Keratinocyte (primary cell): ENCODE measurements at regions not wholly inside any gene's neighbourhood (a gene's known extent, or its start where the extent isn't known, plus 50 kb on each side); places are given as distances from the start of the nearest gene placed in this dataset.

Experiments used
- DNase-seq: peaks from one replicate; pipeline ENCODE4 v3.0.0-alpha.2; 2011; ENCODE audit warnings: low read depth, missing footprints, low spot score
- FAIRE-seq: peaks from 2 replicates; lab custom pipeline; 2011; peaks lifted over from hg19 to GRCh38; lab: Jason Lieb, UNC
- H2AFZ ChIP-seq: 2 replicates; pipeline ENCODE4 v1.6.0; 2012; ENCODE audit warnings: low read length, control low read depth, inconsistent platforms; ENCODE audit not compliant: control insufficient read depth
- H3K27ac ChIP-seq: 2 replicates; pipeline ENCODE4 v1.5.1; 2011; ENCODE audit warnings: low read length; ENCODE audit not compliant: control insufficient read depth, insufficient read depth
- H3K27me3 ChIP-seq: 3 replicates; pipeline ENCODE4 v1.6.0; 2011; ENCODE audit warnings: low read length; ENCODE audit not compliant: control insufficient read depth, insufficient read depth; ENCODE audit errors: extremely low read depth
- H3K36me3 ChIP-seq, 2 experiments: 2 replicates in 1 of 2; 3 replicates in 1 of 2; pipeline ENCODE4 v1.5.1; 2011; ENCODE audit warnings: low read length in 2 of 2, mild to moderate bottlenecking in 1 of 2; ENCODE audit not compliant: control insufficient read depth in 2 of 2, insufficient read depth in 2 of 2; ENCODE audit errors: extremely low read depth in 1 of 2
- H3K4me1 ChIP-seq: 3 replicates; pipeline ENCODE4 v1.5.1; 2011; ENCODE audit warnings: low read length; ENCODE audit not compliant: control insufficient read depth, insufficient read depth; ENCODE audit errors: extremely low read depth
- H3K4me2 ChIP-seq: 3 replicates; pipeline ENCODE4 v1.6.0; 2011; ENCODE audit warnings: low read depth, low read length; ENCODE audit not compliant: control insufficient read depth, insufficient read depth; ENCODE audit errors: extremely low read depth
- H3K4me3 ChIP-seq, 3 experiments: fragments of 200-600 bp in 1 of 3; sonication (generic) in 1 of 3; 2 replicates in 2 of 3; 3 replicates in 1 of 3; pipeline ENCODE4 v1.5.1; 2011 to 2016; ENCODE audit warnings: low read length in 3 of 3, mild to moderate bottlenecking in 3 of 3, control low read depth in 2 of 3, inconsistent platforms in 1 of 3, low read depth in 1 of 3, mixed read lengths in 1 of 3, mixed run types in 1 of 3, moderate library complexity in 1 of 3; ENCODE audit not compliant: control insufficient read depth in 2 of 3, insufficient read depth in 2 of 3; ENCODE audit errors: extremely low read depth in 1 of 3
- H3K79me2 ChIP-seq: 2 replicates; pipeline ENCODE4 v1.6.0; 2012; ENCODE audit warnings: low read length; ENCODE audit not compliant: control insufficient read depth, insufficient read depth
- H3K9ac ChIP-seq: 3 replicates; pipeline ENCODE4 v1.6.0; 2011; ENCODE audit warnings: low read length; ENCODE audit not compliant: control insufficient read depth, insufficient read depth; ENCODE audit errors: extremely low read depth
- H3K9me1 ChIP-seq: 3 replicates; pipeline ENCODE4 v1.6.0; 2011; ENCODE audit warnings: low read length; ENCODE audit not compliant: control insufficient read depth, insufficient read depth; ENCODE audit errors: extremely low read depth
- H3K9me3 ChIP-seq: 2 replicates; pipeline ENCODE4 v1.5.1; 2012; ENCODE audit warnings: low read depth, low read length; ENCODE audit not compliant: control insufficient read depth
- H4K20me1 ChIP-seq: 3 replicates; pipeline ENCODE4 v1.6.0; 2011; ENCODE audit warnings: low read length; ENCODE audit not compliant: control insufficient read depth, insufficient read depth; ENCODE audit errors: extremely low read depth
- EZH2 ChIP-seq: IDR thresholded peaks from one replicate; pipeline ENCODE4 v1.6.1; 2012; ENCODE audit warnings: inconsistent platforms, mild to moderate bottlenecking, low read length, moderate library complexity
- dilution Hi-C: fragments of 300-500 bp; cut with MboI; formaldehyde crosslinking; loops from one replicate; pipeline ENCODE4 v1.7.0; 2020; ENCODE audit warnings: low sequenced_read_pairs; ENCODE audit not compliant: extremely low pct_ligation_motif_present
- TF ChIP-seq, protein P1 (sequence below), 3 experiments: IDR thresholded peaks in 1 of 3; conservative IDR thresholded peaks in 1 of 3; optimal IDR thresholded peaks in 1 of 3; 2 replicates in 2 of 3; 3 replicates in 1 of 3; pipeline versions ENCODE3 to v1.5.1; 2011; ENCODE audit warnings: low read length in 3 of 3, mild to moderate bottlenecking in 3 of 3, moderate library complexity in 2 of 3, control low read depth in 1 of 3, inconsistent platforms in 1 of 3; ENCODE audit not compliant: insufficient read depth in 2 of 3; ENCODE audit errors: extremely low read depth in 1 of 3

DNA sequence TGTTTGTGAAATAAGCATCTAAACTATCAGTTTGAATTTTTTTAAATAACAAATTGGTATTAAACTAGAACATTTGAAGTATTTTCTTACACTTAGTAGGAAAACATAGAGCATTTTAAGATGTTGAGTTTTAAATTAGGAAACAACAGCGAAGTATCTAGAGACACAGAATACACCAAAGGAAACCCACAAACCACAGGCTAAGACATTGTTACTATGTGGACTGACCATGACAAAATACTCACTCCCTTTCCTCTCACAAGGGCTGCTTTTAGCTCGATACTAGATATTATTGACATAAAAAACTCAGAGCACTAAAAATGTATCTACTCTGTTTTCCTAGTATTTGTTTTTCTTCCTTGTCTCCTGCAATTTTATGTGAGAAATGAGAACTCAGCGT is 266.0 kb upstream of the CITED2 start:
- FAIRE-seq (no peak), DNase-seq (no peak)
- TF ChIP-seq, protein P1, sequence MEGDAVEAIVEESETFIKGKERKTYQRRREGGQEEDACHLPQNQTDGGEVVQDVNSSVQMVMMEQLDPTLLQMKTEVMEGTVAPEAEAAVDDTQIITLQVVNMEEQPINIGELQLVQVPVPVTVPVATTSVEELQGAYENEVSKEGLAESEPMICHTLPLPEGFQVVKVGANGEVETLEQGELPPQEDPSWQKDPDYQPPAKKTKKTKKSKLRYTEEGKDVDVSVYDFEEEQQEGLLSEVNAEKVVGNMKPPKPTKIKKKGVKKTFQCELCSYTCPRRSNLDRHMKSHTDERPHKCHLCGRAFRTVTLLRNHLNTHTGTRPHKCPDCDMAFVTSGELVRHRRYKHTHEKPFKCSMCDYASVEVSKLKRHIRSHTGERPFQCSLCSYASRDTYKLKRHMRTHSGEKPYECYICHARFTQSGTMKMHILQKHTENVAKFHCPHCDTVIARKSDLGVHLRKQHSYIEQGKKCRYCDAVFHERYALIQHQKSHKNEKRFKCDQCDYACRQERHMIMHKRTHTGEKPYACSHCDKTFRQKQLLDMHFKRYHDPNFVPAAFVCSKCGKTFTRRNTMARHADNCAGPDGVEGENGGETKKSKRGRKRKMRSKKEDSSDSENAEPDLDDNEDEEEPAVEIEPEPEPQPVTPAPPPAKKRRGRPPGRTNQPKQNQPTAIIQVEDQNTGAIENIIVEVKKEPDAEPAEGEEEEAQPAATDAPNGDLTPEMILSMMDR (optimal IDR thresholded peaks at IDR 0.05 in 1 of 3, IDR thresholded peaks at IDR 0.05 in 1 of 3, conservative IDR thresholded peaks at IDR 0.05 in 1 of 3; ENCODE audit: extremely low read depth in 1 of 3, insufficient read depth in 2 of 3, low read length in 3 of 3), result no peak
- no peak for TF ChIP-seq EZH2
- no peak overlapping the region for H3K9ac ChIP-seq
- peaks cover 8% of the 10 kb centered on the region for H3K4me1 ChIP-seq
- H3K9me3 ChIP-seq, result no peaks in the 10 kb centered on the region
- H3K27ac ChIP-seq, result no peak overlapping the region
- H3K4me2 ChIP-seq, result no peak overlapping the region
- H3K27me3 ChIP-seq, result no peaks in the 10 kb centered on the region
- H4K20me1 ChIP-seq, result no peaks in the 10 kb centered on the region
- no peak overlapping the region for H2AFZ ChIP-seq
- H3K79me2 ChIP-seq, result no peaks in the 10 kb centered on the region
- H3K4me3 ChIP-seq, result no peak overlapping the region
- no peaks in the 10 kb centered on the region for H3K9me1 ChIP-seq
- H3K36me3 ChIP-seq, result no peaks in the 10 kb centered on the region
- dilution Hi-C loops, result no loop called here

DNA sequence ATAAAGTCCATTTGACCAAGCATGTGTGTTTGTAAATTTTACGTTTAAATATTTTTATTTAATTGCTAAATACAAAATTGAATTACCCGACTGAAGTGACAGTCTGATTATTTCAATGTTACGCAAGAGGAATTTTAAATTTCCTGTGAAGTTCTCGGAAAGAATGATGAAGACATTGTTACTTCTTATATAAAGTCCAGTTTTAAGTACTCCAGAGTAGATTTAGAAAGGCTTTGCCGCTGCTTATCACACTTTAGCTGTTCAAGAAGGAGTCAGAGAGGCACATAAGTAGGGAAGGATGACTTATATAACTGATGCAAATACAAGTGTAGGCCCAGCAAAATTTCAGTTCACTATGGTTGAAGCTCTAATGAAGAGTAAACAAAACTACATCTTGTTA is 265.1 kb upstream of the CITED2 start:
- Histone ChIP-seq H3K4me1 (peaks cover 12% of the 10 kb centered on the region), H3K9me3 (no peaks in the 10 kb centered on the region), H3K9me1 (no peaks in the 10 kb centered on the region), H2AFZ (no peak overlapping the region), H3K79me2 (no peaks in the 10 kb centered on the region), H3K4me2 (no peak overlapping the region), H3K27ac (no peak overlapping the region), H3K36me3 (no peaks in the 10 kb centered on the region), H3K27me3 (no peaks in the 10 kb centered on the region), H3K9ac (no peak overlapping the region), H3K4me3 (no peak overlapping the region), H4K20me1 (no peaks in the 10 kb centered on the region)
- FAIRE-seq (no peak), DNase-seq (no peak)
- no peak for TF ChIP-seq EZH2
- TF ChIP-seq, protein P1 (optimal IDR thresholded peaks at IDR 0.05 in 1 of 3, IDR thresholded peaks at IDR 0.05 in 1 of 3, conservative IDR thresholded peaks at IDR 0.05 in 1 of 3; ENCODE audit: extremely low read depth in 1 of 3, insufficient read depth in 2 of 3, low read length in 3 of 3), result no peak
- dilution Hi-C loops, result no loop called here
